Vagina (tissue), 2 donors: ENCODE measurements at regions not wholly inside any gene's neighbourhood (a gene's known extent, or its start where the extent isn't known, plus 50 kb on each side); places are given as distances from the start of the nearest gene placed in this dataset.
"Not testable (repeated sequence)": the region's sequence is repeated elsewhere in the genome, so short reads cannot be mapped to it uniquely, and the experiment has no call there.

Experiments
- DNase-seq, 2 donors: peaks; one replicate each; pipeline ENCODE4 v3.0.0-alpha.2; 2017; ENCODE audit errors: extremely low spot score in 2 of 2
- H3K27ac ChIP-seq: fragments of 200-600 bp; sonication (generic); one replicate; pipeline ENCODE4 v1.5.1; 2019
- H3K27me3 ChIP-seq: fragments of 200-600 bp; sonication (generic); one replicate; pipeline ENCODE4 v1.5.1; 2019
- H3K36me3 ChIP-seq, 2 donors: fragments of 200-600 bp; sonication (generic); one replicate each; pipeline ENCODE4 v1.5.1; 2017 to 2019
- H3K4me1 ChIP-seq: fragments of 200-600 bp; sonication (generic); one replicate; pipeline ENCODE4 v1.5.1; 2019
- H3K4me3 ChIP-seq, 2 donors: fragments of 200-600 bp; sonication (generic); 1 replicate in 1 of 2; 2 replicates in 1 of 2; pipeline ENCODE4 v1.5.1; 2016 to 2019
- H3K9me3 ChIP-seq: fragments of 200-600 bp; sonication (generic); one replicate; pipeline ENCODE4 v1.5.1; 2019
- POLR2A ChIP-seq, 2 donors: fragments of 450-650 bp; IDR thresholded peaks; one replicate each; pipeline ENCODE4 v1.6.1; 2017; ENCODE audit warnings: antibody characterized with exemption in 2 of 2, mild to moderate bottlenecking in 2 of 2, moderate library complexity in 2 of 2
- POLR2AphosphoS5 ChIP-seq, 2 donors: sonication (generic); formaldehyde crosslinking; IDR thresholded peaks; one replicate each; pipeline ENCODE4 v1.9.0; 2017; ENCODE audit warnings: antibody characterized with exemption in 2 of 2, mild to moderate bottlenecking in 2 of 2, low read depth in 1 of 2; ENCODE audit not compliant: insufficient read depth in 1 of 2
- intact Hi-C: fragments of 100-400 bp; cut with DNase I; formaldehyde crosslinking; loops from one replicate; pipeline ENCODE4 v1.15.1; 2023
- TF ChIP-seq, protein P1 (sequence below), 3 experiments: fragments of 450-650 bp in 2 of 3; fragments of 200-600 bp in 1 of 3; sonication (generic) in 1 of 3; IDR thresholded peaks; one replicate each; pipeline ENCODE4 v1.5.1; 2017 to 2019; ENCODE audit warnings: antibody characterized with exemption in 3 of 3, mild to moderate bottlenecking in 2 of 3, moderate library complexity in 2 of 3

DNA sequence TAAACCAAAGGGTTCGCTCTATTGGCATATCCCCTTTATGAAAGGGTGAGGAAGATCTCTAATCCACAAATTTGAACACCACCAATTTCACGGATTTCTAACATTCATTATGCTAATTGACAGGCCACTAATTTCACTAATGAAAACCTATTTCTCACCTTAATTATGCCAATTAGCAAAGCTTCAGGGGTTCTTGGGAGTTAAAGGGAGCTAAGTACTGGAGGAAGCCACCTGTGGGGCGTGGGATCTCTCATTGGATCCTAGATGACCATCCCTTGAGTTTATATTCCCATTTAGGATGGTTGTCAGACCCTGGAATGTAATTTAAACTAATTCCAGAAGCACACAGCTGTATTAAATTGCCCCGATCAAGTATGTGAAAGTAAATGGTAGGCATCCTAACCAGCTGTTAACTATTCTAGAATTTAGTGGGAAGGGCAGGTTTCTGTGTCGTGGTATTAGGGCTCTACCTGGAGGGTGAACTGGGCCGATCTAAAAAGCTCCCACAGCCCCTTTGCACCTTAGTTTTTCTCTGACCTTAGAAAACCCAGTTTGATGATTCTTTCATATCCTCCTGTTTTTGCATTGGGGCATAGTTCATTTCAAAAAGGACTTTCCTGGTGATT lies 77.1 kb downstream of the C9orf152 start:
- Histone ChIP-seq H3K4me3 (no peak overlapping the region), H3K4me1 (peaks cover 43% of the 10 kb centered on the region), H3K27me3 (no peaks in the 10 kb centered on the region), H3K27ac (no peak overlapping the region), H3K36me3 (no peaks in the 10 kb centered on the region), H3K9me3 (no peaks in the 10 kb centered on the region)
- no peak for DNase-seq
- intact Hi-C loops, result no loop called here
- TF ChIP-seq, protein P1, sequence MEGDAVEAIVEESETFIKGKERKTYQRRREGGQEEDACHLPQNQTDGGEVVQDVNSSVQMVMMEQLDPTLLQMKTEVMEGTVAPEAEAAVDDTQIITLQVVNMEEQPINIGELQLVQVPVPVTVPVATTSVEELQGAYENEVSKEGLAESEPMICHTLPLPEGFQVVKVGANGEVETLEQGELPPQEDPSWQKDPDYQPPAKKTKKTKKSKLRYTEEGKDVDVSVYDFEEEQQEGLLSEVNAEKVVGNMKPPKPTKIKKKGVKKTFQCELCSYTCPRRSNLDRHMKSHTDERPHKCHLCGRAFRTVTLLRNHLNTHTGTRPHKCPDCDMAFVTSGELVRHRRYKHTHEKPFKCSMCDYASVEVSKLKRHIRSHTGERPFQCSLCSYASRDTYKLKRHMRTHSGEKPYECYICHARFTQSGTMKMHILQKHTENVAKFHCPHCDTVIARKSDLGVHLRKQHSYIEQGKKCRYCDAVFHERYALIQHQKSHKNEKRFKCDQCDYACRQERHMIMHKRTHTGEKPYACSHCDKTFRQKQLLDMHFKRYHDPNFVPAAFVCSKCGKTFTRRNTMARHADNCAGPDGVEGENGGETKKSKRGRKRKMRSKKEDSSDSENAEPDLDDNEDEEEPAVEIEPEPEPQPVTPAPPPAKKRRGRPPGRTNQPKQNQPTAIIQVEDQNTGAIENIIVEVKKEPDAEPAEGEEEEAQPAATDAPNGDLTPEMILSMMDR (IDR thresholded peaks at IDR 0.05), result no peak
- no peak for TF ChIP-seq POLR2A (IDR thresholded peaks at IDR 0.05)
- TF ChIP-seq POLR2AphosphoS5 (IDR thresholded peaks at IDR 0.05; ENCODE audit: insufficient read depth in 1 of 2, low read depth in 1 of 2), result no peak

DNA sequence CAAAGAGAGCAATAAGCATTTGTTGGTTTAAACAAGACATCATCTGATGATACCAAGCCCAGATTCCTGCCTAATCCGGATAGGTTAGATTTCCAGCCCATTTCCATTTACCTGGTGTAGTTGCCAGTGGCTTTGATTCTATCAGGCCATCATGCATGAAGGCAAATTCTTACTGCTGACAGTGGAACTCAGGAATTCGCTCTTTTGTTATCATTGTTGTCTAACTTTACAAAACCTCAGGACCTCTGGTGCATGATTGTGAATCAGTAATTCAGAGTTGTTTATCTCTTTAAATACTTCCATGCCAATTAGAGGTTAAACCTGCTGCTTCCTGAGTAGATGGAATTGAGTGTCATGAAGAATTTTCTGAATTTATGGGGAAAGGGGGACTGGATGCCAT lies 76.5 kb downstream of the C9orf152 start:
- no peak for TF ChIP-seq POLR2A (IDR thresholded peaks at IDR 0.05)
- TF ChIP-seq, protein P1 (IDR thresholded peaks at IDR 0.05), result no peak
- no peak for TF ChIP-seq POLR2AphosphoS5 (IDR thresholded peaks at IDR 0.05; ENCODE audit: insufficient read depth in 1 of 2, low read depth in 1 of 2)
- Histone ChIP-seq H3K27ac (no peak overlapping the region), H3K4me1 (peaks cover 37% of the 10 kb centered on the region), H3K9me3 (no peaks in the 10 kb centered on the region), H3K36me3 (no peaks in the 10 kb centered on the region), H3K27me3 (no peaks in the 10 kb centered on the region), H3K4me3 (no peak overlapping the region)
- intact Hi-C loops, result no loop called here
- no peak for DNase-seq

DNA sequence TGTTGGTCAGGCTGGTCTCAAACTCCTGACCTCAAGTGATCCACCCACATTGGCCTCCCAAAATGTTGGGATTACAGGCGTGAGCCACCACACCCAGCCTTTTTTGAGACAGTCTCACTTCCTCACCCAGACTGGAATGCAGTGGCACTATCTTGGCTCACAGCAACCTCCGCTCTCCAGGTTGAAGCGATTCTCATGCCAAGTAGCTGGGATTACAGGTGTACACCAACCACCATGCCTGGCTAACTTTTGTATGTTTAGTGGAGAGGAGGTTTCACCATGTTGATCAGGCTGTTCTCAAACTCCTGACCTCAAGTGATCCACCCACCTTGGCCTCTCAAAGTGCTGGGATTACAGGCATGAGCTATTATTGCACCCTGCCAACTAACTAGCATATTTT lies 75.4 kb downstream of the C9orf152 start:
- H3K9me3 ChIP-seq, intact Hi-C loops, DNase-seq, H3K27me3 ChIP-seq, H3K27ac ChIP-seq, H3K4me3 ChIP-seq, H3K36me3 ChIP-seq: not testable (repeated sequence)
- H3K4me1 ChIP-seq, result peaks cover 27% of the 10 kb centered on the region

DNA sequence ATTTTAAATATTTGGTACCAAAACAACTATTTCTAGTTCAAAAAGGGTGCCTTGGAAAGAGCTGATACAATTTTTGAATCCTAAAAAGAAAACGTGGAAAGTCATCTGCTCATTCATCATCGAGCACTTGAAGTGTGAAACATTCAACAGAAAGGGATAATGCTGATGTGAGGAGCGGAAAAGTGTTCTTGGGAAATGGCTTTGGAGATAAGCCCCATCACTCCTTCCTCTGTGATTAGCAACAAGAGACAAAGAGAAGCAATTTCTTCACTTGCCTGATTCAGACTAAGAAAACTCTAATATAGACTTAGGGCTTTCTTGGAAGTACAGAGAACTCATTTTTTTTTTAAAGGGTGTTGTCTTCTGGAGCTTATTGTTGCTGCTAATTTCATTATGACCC lies 74.9 kb downstream of the C9orf152 start:
- Histone ChIP-seq H3K4me3 (no peak overlapping the region), H3K4me1 (peaks cover 26% of the 10 kb centered on the region), H3K36me3 (peaks cover 0 to 8% of the 10 kb centered on the region in 2 donors), H3K9me3 (no peaks in the 10 kb centered on the region), H3K27me3 (no peaks in the 10 kb centered on the region), H3K27ac (no peak overlapping the region)
- TF ChIP-seq POLR2A (IDR thresholded peaks at IDR 0.05) (no peak), POLR2AphosphoS5 (IDR thresholded peaks at IDR 0.05; ENCODE audit: insufficient read depth in 1 of 2, low read depth in 1 of 2) (no peak)
- TF ChIP-seq, protein P1 (IDR thresholded peaks at IDR 0.05), result no peak
- intact Hi-C loops, result no loop called here
- DNase-seq, result no peak

DNA sequence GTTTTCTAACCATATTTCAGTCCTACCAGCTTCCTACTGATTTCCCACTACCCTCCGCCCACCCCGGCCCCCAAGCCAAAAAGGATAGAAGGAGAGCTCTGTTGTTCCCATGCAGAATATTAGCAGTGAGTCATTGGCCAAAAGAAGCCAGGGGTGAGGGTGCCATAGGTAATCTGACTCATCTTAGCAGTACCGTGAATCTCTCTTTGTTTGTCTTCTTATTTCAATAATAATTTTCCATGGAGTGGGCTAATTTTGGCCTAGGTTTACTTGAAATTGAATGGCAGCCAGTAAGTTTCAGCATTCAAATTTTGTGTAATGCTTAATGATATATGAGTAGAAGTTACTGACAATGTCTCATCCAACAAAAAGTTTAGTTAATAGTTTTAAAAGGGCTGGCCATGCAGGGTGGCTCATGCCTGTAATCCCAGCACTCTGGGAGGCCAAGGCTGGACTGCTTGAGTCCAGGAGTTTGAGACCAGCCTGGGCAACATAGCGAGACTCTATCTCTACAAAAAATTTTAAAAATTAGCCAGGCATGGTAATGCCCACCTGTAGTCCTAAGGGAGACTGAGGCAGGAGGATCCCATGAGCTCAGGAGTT lies 74.2 kb downstream of the C9orf152 start:
- Histone ChIP-seq H3K9me3 (no peaks in the 10 kb centered on the region), H3K4me3 (no peak overlapping the region), H3K4me1 (peaks cover 23% of the 10 kb centered on the region), H3K27me3 (no peaks in the 10 kb centered on the region), H3K36me3 (peaks cover 0 to 12% of the 10 kb centered on the region in 2 donors), H3K27ac (no peak overlapping the region)
- DNase-seq, result no peak
- TF ChIP-seq POLR2A (IDR thresholded peaks at IDR 0.05), result no peak
- TF ChIP-seq POLR2AphosphoS5 (IDR thresholded peaks at IDR 0.05; ENCODE audit: insufficient read depth in 1 of 2, low read depth in 1 of 2), result no peak
- TF ChIP-seq, protein P1 (IDR thresholded peaks at IDR 0.05), result no peak
- intact Hi-C loops, result no loop called here
